ENCODE measurements at regions not wholly inside any gene's neighbourhood (a gene's known extent, or its start where the extent isn't known, plus 50 kb on each side); places are given as distances from the start of the nearest gene placed in this dataset.
"Not testable (repeated sequence)": the region's sequence is repeated elsewhere in the genome, so short reads cannot be mapped to it uniquely, and the experiment has no call there.

- no peak for DNase-seq
Measured at GRCh38 chr2:203631068-203631757, 75.2 kb upstream of the CD28 start.

- DNase-seq, result peak; percentile 63 to 86 (median 75)
Measured at GRCh38 chr2:203636588-203637470, 69.6 kb upstream of the CD28 start.

- peak in 3 of 4 experiments; percentile 35 to 40 (median 37) for DNase-seq
Measured at GRCh38 chr2:203637471-203638167, 68.8 kb upstream of the CD28 start.

GRCh38 chr2:203641865-203642264 lies 64.6 kb upstream of the CD28 start:
- DNase-seq, result not testable (repeated sequence)

- not testable (repeated sequence) for DNase-seq
Measured at GRCh38 chr2:203642841-203643240, 63.6 kb upstream of the CD28 start.

- peak in 2 of 4 experiments; percentile 19 to 40 for DNase-seq
Measured at GRCh38 chr2:203645831-203646230, 60.6 kb upstream of the CD28 start.

GRCh38 chr2:203646266-203646864 lies 60.1 kb upstream of the CD28 start:
- no peak for DNase-seq

GRCh38 chr2:203646961-203647360 lies 59.5 kb upstream of the CD28 start:
- DNase-seq, result no peak

GRCh38 chr2:203647579-203647978 lies 58.9 kb upstream of the CD28 start:
- no peak for DNase-seq

- DNase-seq, result peak in 3 of 4 experiments; percentile 15 to 56 (median 30)
Measured at GRCh38 chr2:203648273-203648672, 58.2 kb upstream of the CD28 start.

- DNase-seq, result no peak
Measured at GRCh38 chr2:203649176-203649814, 57.1 kb upstream of the CD28 start.

GRCh38 chr2:203650860-203651613 lies 55.4 kb upstream of the CD28 start:
- DNase-seq, result peak; percentile 57 to 83 (median 67)

GRCh38 chr2:203651621-203652020 lies 54.8 kb upstream of the CD28 start:
- no peak for DNase-seq

GRCh38 chr2:203654826-203655225 lies 51.6 kb upstream of the CD28 start:
- DNase-seq, result peak in 3 of 4 experiments; percentile 41 to 50 (median 47)

GRCh38 chr2:203656522-203657287 lies 49.7 kb upstream of the CD28 start:
- peak; percentile 92 to 99 (median 95) for DNase-seq

Measured in suppressor macrophage (primary cell).